Heart left ventricle (tissue), 16 donors: ENCODE measurements at regions not wholly inside any gene's neighbourhood (a gene's known extent, or its start where the extent isn't known, plus 50 kb on each side); places are given as distances from the start of the nearest gene placed in this dataset.

Experiments used
- ATAC-seq, 4 donors: fragments of 200-7000 bp; cut with Tn5 transposase; one replicate each; pipeline ENCODE4 v1.9.1; 2020 to 2022; ENCODE audit warnings: moderate library complexity in 4 of 4, mild to moderate bottlenecking in 3 of 4, moderate number of reproducible peaks in 1 of 4
- DNase-seq, 5 donors: peaks; one replicate each; pipeline ENCODE4 v3.0.0-alpha.2; 2020
- H3K27ac ChIP-seq, 12 donors: fragments of 200-600 bp; sonication (generic) in 4 of 12; one replicate each; pipeline versions ENCODE4 v1.5.0 to v1.8.0; 2016 to 2022; ENCODE audit warnings: mild to moderate bottlenecking in 2 of 12
- H3K27me3 ChIP-seq, 9 donors: fragments of 200-600 bp; sonication (generic) in 2 of 9; one replicate each; pipeline versions ENCODE4 v1.5.1 to v1.8.0; 2016 to 2022; ENCODE audit warnings: mild to moderate bottlenecking in 3 of 9
- H3K36me3 ChIP-seq, 9 donors: fragments of 200-600 bp; sonication (generic) in 2 of 9; one replicate each; pipeline versions ENCODE4 v1.5.0 to v1.8.0; 2018 to 2022; ENCODE audit warnings: mild to moderate bottlenecking in 2 of 9
- H3K4me1 ChIP-seq, 12 donors: fragments of 200-600 bp; sonication (generic) in 4 of 12; one replicate each; pipeline versions ENCODE4 v1.5.0 to v1.8.0; 2016 to 2022; ENCODE audit warnings: mild to moderate bottlenecking in 3 of 12
- H3K4me3 ChIP-seq, 12 donors: fragments of 200-600 bp; sonication (generic) in 4 of 12; one replicate each; pipeline versions ENCODE4 v1.5.0 to v1.8.0; 2017 to 2022; ENCODE audit warnings: mild to moderate bottlenecking in 9 of 12, moderate library complexity in 4 of 12
- H3K9me3 ChIP-seq, 12 donors: fragments of 200-600 bp; sonication (generic) in 4 of 12; one replicate each; pipeline versions ENCODE4 v1.5.0 to v1.8.0; 2016 to 2022; ENCODE audit warnings: mild to moderate bottlenecking in 1 of 12
- CTCF ChIP-seq, 12 donors: fragments of 200-600 bp; sonication (generic) in 4 of 12; IDR thresholded peaks; one replicate each; pipeline versions ENCODE4 v1.5.0 to v1.8.0; 2018 to 2022; ENCODE audit warnings: antibody characterized with exemption in 12 of 12, mild to moderate bottlenecking in 5 of 12
- POLR2A ChIP-seq, 2 donors: fragments of 450-650 bp; IDR thresholded peaks; one replicate each; pipeline ENCODE4 v1.6.1; 2017; ENCODE audit warnings: antibody characterized with exemption in 2 of 2, mild to moderate bottlenecking in 2 of 2, moderate library complexity in 2 of 2
- WGBS, 4 donors: extraction: QIAGEN DNeasy Blood & Tissue Kit in 2 of 4; methylation state at CpG; one replicate each; pipeline versions ENCODE4 v1.1.5 to v1.1.7; 2013 to 2018; 5-methylcytosine and 5-hydroxymethylcytosine counted together
- intact Hi-C, 10 donors: fragments of 100-400 bp; cut with DNase I; formaldehyde crosslinking; loops; one replicate each; pipeline versions ENCODE4 v1.11.1 to v1.14.2; 2022
- donor health status: ischemic (EF 13 %, LVEDD 7.1; RV severe dilation, severe dysfunction).
- donor health status: healthy with polysubstance abuse.
- donor health status: DM: no; HTN: yes; CAD: no.
- donor health status: DM: no; HTN: no; CAD: no.
- donor health status: ischemic (EF 25% LVEDD 6.9; RV normal size, moderate dysfunction).
- donor health status: ischemic (EF 25% LVEDD 5.7; RV mildly dilated, moderate dysfunction).
- donor health status: healthy.
- donor health status: DM: yes; HTN: yes; CAD: no.
- donor health status: ischemic (EF 35%, LVEDD 5.7; RV mildly dilated, moderate dysfunction).
- donor health status: nonischemic (EF 11% LVEDD 7.7; RV severe dilation, severe dysfunction).
- donor health status: DM: yes; HTN: yes; CAD: no.
- donor health status: PGD.
- donor health status: ischemic (EF 29% LVEDD 5.4; RV normal size, mild dysfunction).
- donor health status: nonischemic (EF 23%, LVEDD 6.1; RV moderate dilation, normal function).

DNA sequence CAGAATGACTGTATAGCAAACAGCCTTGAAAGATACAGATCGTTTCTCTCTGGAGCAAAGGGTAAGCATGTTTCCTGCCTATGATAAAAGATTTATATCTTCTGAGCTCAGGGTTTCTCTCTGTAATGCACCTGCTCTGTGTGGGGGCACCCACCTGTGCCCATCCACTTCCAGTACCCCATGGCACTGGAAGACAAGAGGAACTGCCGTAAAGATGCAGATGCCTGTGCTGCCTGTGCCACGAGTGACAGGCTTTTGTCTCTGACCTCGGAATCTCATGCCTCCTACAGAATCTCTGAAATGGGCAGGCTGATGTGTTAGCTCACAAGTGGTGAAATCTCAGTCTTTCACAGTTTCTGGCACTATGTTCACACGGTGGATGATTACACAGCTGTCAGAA lies 50.3 kb upstream of the ATP11A start:
- WGBS, 4 donors: 73 to 80% (median 74%) methylated on average over 5 of the region's 5 CpGs
- Histone ChIP-seq H3K4me1 (peaks cover 0 to 18% (median 0%) of the 10 kb centered on the region in 12 donors), H3K27me3 (peaks cover 2 to 56% (median 17%) of the 10 kb centered on the region in 9 donors), H3K27ac (no peak overlapping the region), H3K4me3 (no peak overlapping the region), H3K9me3 (no peaks in the 10 kb centered on the region), H3K36me3 (no peaks in the 10 kb centered on the region)
- DNase-seq (no peak), ATAC-seq (no peak)
- intact Hi-C loops: loop anchor here in 3 of 10 donors (2.0 to 5.0 kb wide), 3 partner anchors 48 to 238 kb away; no protein-coding TSS in a partner anchor
- TF ChIP-seq CTCF (IDR thresholded peaks at IDR 0.05) (no peak), POLR2A (IDR thresholded peaks at IDR 0.05) (no peak)

- H3K4me1 ChIP-seq: peaks cover 0 to 18% (median 0%) of the 10 kb centered on the region in 12 donors
- H3K36me3 ChIP-seq: no peaks in the 10 kb centered on the region
- peaks cover 2 to 56% (median 17%) of the 10 kb centered on the region in 9 donors for H3K27me3 ChIP-seq
- no peaks in the 10 kb centered on the region for H3K9me3 ChIP-seq
- H3K4me3 ChIP-seq: no peak overlapping the region
- ATAC-seq (no peak), DNase-seq (no peak)
- intact Hi-C loops: loop anchor here in 3 of 10 donors (2.0 to 5.0 kb wide), 3 partner anchors 48 to 238 kb away; no protein-coding TSS in a partner anchor
- no peak for TF ChIP-seq CTCF (IDR thresholded peaks at IDR 0.05)
- TF ChIP-seq POLR2A (IDR thresholded peaks at IDR 0.05): no peak
- WGBS, 4 donors: 55 to 68% (median 64%) methylated on average over 10 of the region's 10 CpGs
- H3K27ac ChIP-seq: no peak overlapping the region
These were observed 50.9 kb upstream of the ATP11A start for GRCh38 chr13:112638919-112639318.

GRCh38 chr13:112638157-112638750 lies 50.3 kb upstream of the TUBGCP3 start:
- Histone ChIP-seq H3K36me3 (no peaks in the 10 kb centered on the region), H3K4me3 (no peak overlapping the region), H3K9me3 (no peaks in the 10 kb centered on the region), H3K27ac (no peak overlapping the region), H3K4me1 (peaks cover 0 to 18% (median 0%) of the 10 kb centered on the region in 12 donors), H3K27me3 (peaks cover 2 to 56% (median 17%) of the 10 kb centered on the region in 9 donors)
- ATAC-seq: no peak
- intact Hi-C loops: loop anchor here in 3 of 10 donors (2.0 to 5.0 kb wide), 3 partner anchors 49 to 239 kb away; no protein-coding TSS in a partner anchor
- no peak for TF ChIP-seq POLR2A (IDR thresholded peaks at IDR 0.05)
- 77 to 85% (median 80%) methylated on average over 22 to 24 of the region's 24 CpGs for WGBS, 4 donors
- DNase-seq: no peak
